H1 (cell line): ENCODE measurements at regions not wholly inside any gene's neighbourhood (a gene's known extent, or its start where the extent isn't known, plus 50 kb on each side); places are given as distances from the start of the nearest gene placed in this dataset.

Experiments
- BCL11A ChIP-seq, 2 experiments: IDR thresholded peaks; one replicate each; pipeline ENCODE4 v1.6.1; 2011; ENCODE audit warnings: low read depth in 2 of 2, low read length in 2 of 2, mild to moderate bottlenecking in 2 of 2
- CEBPB ChIP-seq: IDR thresholded peaks from 2 replicates; pipeline ENCODE4 v1.6.1; 2012; ENCODE audit warnings: low read depth, low read length
- EP300 ChIP-seq, 2 experiments: IDR thresholded peaks; 1 replicate in 1 of 2; 2 replicates in 1 of 2; pipeline ENCODE4 v1.6.1; 2011 to 2012; ENCODE audit warnings: low read depth in 2 of 2, low read length in 2 of 2, mild to moderate bottlenecking in 2 of 2, borderline replicate concordance in 1 of 2, inconsistent platforms in 1 of 2, moderate library complexity in 1 of 2
- GABPA ChIP-seq: IDR thresholded peaks from 2 replicates; pipeline ENCODE4 v1.6.1; 2011; ENCODE audit warnings: mild to moderate bottlenecking, low read length, moderate library complexity, borderline replicate concordance; ENCODE audit not compliant: insufficient read depth
- HDAC6 ChIP-seq: IDR thresholded peaks from one replicate; pipeline ENCODE4 v1.7.1; 2012; ENCODE audit warnings: low read depth, mild to moderate bottlenecking, inconsistent platforms, low read length, moderate library complexity
- SP1 ChIP-seq: IDR thresholded peaks from 2 replicates; pipeline ENCODE4 v1.6.1; 2011; ENCODE audit warnings: low read depth, low read length
- TAF7 ChIP-seq: optimal IDR thresholded peaks from 2 replicates; pipeline ENCODE3; 2011; ENCODE audit warnings: low read depth, mild to moderate bottlenecking, inconsistent platforms, low read length, moderate library complexity, borderline replicate concordance
- TCF12 ChIP-seq: IDR thresholded peaks from 2 replicates; pipeline ENCODE4 v1.6.1; 2011; ENCODE audit warnings: low read depth, mild to moderate bottlenecking, low read length
- TEAD4 ChIP-seq: IDR thresholded peaks from 2 replicates; pipeline ENCODE4 v1.6.1; 2012; ENCODE audit warnings: low read depth, low read length, inconsistent platforms, mixed read lengths
- YY1 ChIP-seq: IDR thresholded peaks from 2 replicates; pipeline ENCODE4 v1.6.1; 2011; ENCODE audit warnings: low read depth, mild to moderate bottlenecking, low read length

DNA sequence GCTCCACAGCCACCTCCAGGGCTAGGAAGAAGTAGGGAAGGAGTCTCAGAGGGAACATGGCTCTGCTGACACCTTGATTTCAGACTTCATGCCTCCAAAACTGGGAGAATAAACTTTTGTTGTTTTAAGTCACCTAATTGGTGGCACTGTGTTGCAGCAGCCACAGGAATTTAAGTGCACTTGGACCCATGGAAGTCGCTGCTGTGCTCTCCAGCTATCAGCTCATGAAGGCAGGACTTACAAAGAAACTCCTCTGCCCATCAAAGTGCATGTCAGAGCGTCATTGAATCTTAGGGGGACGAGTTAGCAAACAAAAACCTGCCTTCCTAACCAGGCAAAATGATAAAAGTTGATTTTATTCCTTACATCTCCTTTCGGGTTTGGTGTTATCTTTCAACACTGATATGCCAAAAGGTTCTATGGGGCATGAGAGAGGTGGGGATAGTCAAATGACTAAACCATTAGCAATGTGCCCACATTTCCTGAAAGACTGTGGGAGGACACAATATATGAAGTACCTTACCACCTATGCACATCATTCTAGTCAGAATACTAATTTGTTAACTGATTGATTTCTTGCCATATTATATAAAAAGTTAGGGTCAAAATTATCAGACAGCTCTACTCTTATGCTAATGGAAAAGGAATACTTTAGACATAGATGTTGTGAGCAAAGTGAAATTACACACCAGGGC is 235.8 kb upstream of the TNP1 start (continued):
- no peak for TF ChIP-seq EP300 (IDR thresholded peaks at IDR 0.05; ENCODE audit: borderline replicate concordance in 1 of 2, low read depth in 2 of 2, low read length in 2 of 2)
- TF ChIP-seq TEAD4, result no peak
- TF ChIP-seq TAF7, result no peak
- no peak for TF ChIP-seq SP1
- no peak for TF ChIP-seq HDAC6
- no peak for TF ChIP-seq TCF12
- TF ChIP-seq YY1, result no peak
- TF ChIP-seq BCL11A (IDR thresholded peaks at IDR 0.05; ENCODE audit: low read depth in 2 of 2, low read length in 2 of 2), result no peak
- no peak for TF ChIP-seq CEBPB
- TF ChIP-seq GABPA, result no peak
